ENCODE measurements at regions not wholly inside any gene's neighbourhood (a gene's known extent, or its start where the extent isn't known, plus 50 kb on each side); places are given as distances from the start of the nearest gene placed in this dataset.

- H3K4me3 Mint-ChIP-seq = no peak overlapping the region
- H3K4me3 ChIP-seq (ENCODE audit: control extremely low read depth in 1 of 5, extremely low read depth in 1 of 5, insufficient read depth in 1 of 5, low read depth in 2 of 5, low read length in 4 of 5) = no peak overlapping the region
- no peaks in the 10 kb centered on the region for H3K79me2 ChIP-seq (ENCODE audit: control insufficient read depth, insufficient read depth, low read length)
- no peaks in the 10 kb centered on the region for H3K9me3 ChIP-seq (ENCODE audit: control extremely low read depth in 1 of 3, control insufficient read depth in 2 of 3, insufficient read depth in 1 of 3, low read length in 2 of 3)
- H3K27ac ChIP-seq (ENCODE audit: low read length in 2 of 2) = no peak overlapping the region
- no peak overlapping the region for H3K9ac ChIP-seq (ENCODE audit: low read length)
- WGBS (ENCODE audit: insufficient coverage) = 100% methylated on average over 1 of the region's 1 CpG
- DNase-seq (no peak), ATAC-seq (ENCODE audit: low read depth) (no peak)
- no peak overlapping the region for H3K4me2 ChIP-seq (replicated peaks; ENCODE audit: low read depth, low read length, poor library complexity, severe bottlenecking)
- ChIA-PET CTCF (no interaction called here), POLR2A (no interaction called here)
- H3K4me1 ChIP-seq (ENCODE audit: control insufficient read depth in 2 of 2, insufficient read depth in 2 of 2, low read length in 2 of 2) = no peaks in the 10 kb centered on the region
- TF ChIP-seq EZH2 (IDR thresholded peaks at IDR 0.05; ENCODE audit: borderline replicate concordance, insufficient read depth, low read depth, low read length, poor library complexity, severe bottlenecking) = no peak
- TF ChIP-seq CTCF (IDR thresholded peaks at IDR 0.05) = no peak
- H3K4me1 Mint-ChIP-seq = no peaks in the 10 kb centered on the region
- intact Hi-C loops (cut with micrococcal nuclease) = no loop called here
- H3K27me3 Mint-ChIP-seq = peaks cover 5% of the 10 kb centered on the region
- no peaks in the 10 kb centered on the region for H3K27me3 ChIP-seq (replicated peaks in 1 of 4; ENCODE audit: control extremely low read depth in 1 of 4, control insufficient read depth in 3 of 4, insufficient read depth in 4 of 4, low read length in 3 of 4)
- no peaks in the 10 kb centered on the region for H4K20me1 ChIP-seq (ENCODE audit: control insufficient read depth, insufficient read depth, low read length, poor library complexity, severe bottlenecking)
- H3K27ac Mint-ChIP-seq = no peak overlapping the region
- no peak overlapping the region for H2AFZ ChIP-seq (ENCODE audit: insufficient read depth, low read depth, low read length, poor library complexity, severe bottlenecking)
- no peaks in the 10 kb centered on the region for H3K36me3 ChIP-seq (replicated peaks in 1 of 2; ENCODE audit: control extremely low read depth in 1 of 2, control insufficient read depth in 1 of 2, extremely low read depth in 1 of 2, insufficient read depth in 2 of 2, low read length in 1 of 2)
- H3K9me3 Mint-ChIP-seq (ENCODE audit: insufficient read depth) = no peaks in the 10 kb centered on the region
Measured at GRCh38 chr4:72951147-72951546, 118.4 kb downstream of the COX18 start.

GRCh38 chr4:72948080-72948479 lies 121.4 kb downstream of the COX18 start:
- Mint-ChIP-seq H3K27ac (no peak overlapping the region), H3K4me3 (no peak overlapping the region), H3K9me3 (ENCODE audit: insufficient read depth) (peaks cover 8% of the 10 kb centered on the region), H3K4me1 (no peaks in the 10 kb centered on the region), H3K27me3 (no peaks in the 10 kb centered on the region)
- POLR2A ChIA-PET = no interaction called here
- H3K9ac ChIP-seq (ENCODE audit: low read length) = no peak overlapping the region
- DNase-seq (no peak), ATAC-seq (ENCODE audit: low read depth) (no peak)
- intact Hi-C loops (cut with micrococcal nuclease) = no loop called here
- no peaks in the 10 kb centered on the region for H3K36me3 ChIP-seq (replicated peaks in 1 of 2; ENCODE audit: control extremely low read depth in 1 of 2, control insufficient read depth in 1 of 2, extremely low read depth in 1 of 2, insufficient read depth in 2 of 2, low read length in 1 of 2)
- no peaks in the 10 kb centered on the region for H4K20me1 ChIP-seq (ENCODE audit: control insufficient read depth, insufficient read depth, low read length, poor library complexity, severe bottlenecking)
- no peak overlapping the region for H3K4me3 ChIP-seq (ENCODE audit: control extremely low read depth in 1 of 5, extremely low read depth in 1 of 5, insufficient read depth in 1 of 5, low read depth in 2 of 5, low read length in 4 of 5)
- peaks cover 1 to 10% (median 6%) of the 10 kb centered on the region in 3 donors for H3K9me3 ChIP-seq (ENCODE audit: control extremely low read depth in 1 of 3, control insufficient read depth in 2 of 3, insufficient read depth in 1 of 3, low read length in 2 of 3)
- H3K27ac ChIP-seq (ENCODE audit: low read length in 2 of 2) = no peak overlapping the region
- no peaks in the 10 kb centered on the region for H3K79me2 ChIP-seq (ENCODE audit: control insufficient read depth, insufficient read depth, low read length)
- no peaks in the 10 kb centered on the region for H3K27me3 ChIP-seq (replicated peaks in 1 of 4; ENCODE audit: control extremely low read depth in 1 of 4, control insufficient read depth in 3 of 4, insufficient read depth in 4 of 4, low read length in 3 of 4)
- CTCF ChIA-PET = no interaction called here
- TF ChIP-seq CTCF (IDR thresholded peaks at IDR 0.05) = no peak
- TF ChIP-seq EZH2 (IDR thresholded peaks at IDR 0.05; ENCODE audit: borderline replicate concordance, insufficient read depth, low read depth, low read length, poor library complexity, severe bottlenecking) = no peak
- WGBS (ENCODE audit: insufficient coverage) = no CpG with 5 or more reads among the region's 1 CpG
- H2AFZ ChIP-seq (ENCODE audit: insufficient read depth, low read depth, low read length, poor library complexity, severe bottlenecking) = no peak overlapping the region
- no peak overlapping the region for H3K4me2 ChIP-seq (replicated peaks; ENCODE audit: low read depth, low read length, poor library complexity, severe bottlenecking)
- no peaks in the 10 kb centered on the region for H3K4me1 ChIP-seq (ENCODE audit: control insufficient read depth in 2 of 2, insufficient read depth in 2 of 2, low read length in 2 of 2)
